Osteoblast (primary cell): ENCODE measurements at regions not wholly inside any gene's neighbourhood (a gene's known extent, or its start where the extent isn't known, plus 50 kb on each side); places are given as distances from the start of the nearest gene placed in this dataset.

Source experiments
- DNase-seq: peaks from one replicate; pipeline ENCODE4 v3.0.0; 2011; ENCODE audit warnings: low spot score, mixed read lengths; ENCODE audit not compliant: insufficient read length; ENCODE audit errors: missing footprints
- H2AFZ ChIP-seq: 2 replicates; pipeline ENCODE4 v1.6.0; 2011; ENCODE audit warnings: mild to moderate bottlenecking, low read length
- H3K27ac ChIP-seq: 2 replicates; pipeline ENCODE4 v1.5.1; 2011; ENCODE audit warnings: mild to moderate bottlenecking, low read depth, low read length, moderate library complexity
- H3K27me3 ChIP-seq: 2 replicates; pipeline ENCODE4 v1.6.0; 2012; ENCODE audit warnings: mild to moderate bottlenecking, control low read depth, inconsistent platforms, low read length, moderate library complexity; ENCODE audit not compliant: insufficient read depth
- H3K36me3 ChIP-seq: 2 replicates; pipeline ENCODE4 v1.5.1; 2011; ENCODE audit warnings: mild to moderate bottlenecking, low read length, control low read depth, moderate library complexity; ENCODE audit not compliant: insufficient read depth
- H3K4me1 ChIP-seq: 2 replicates; pipeline ENCODE4 v1.5.1; 2011; ENCODE audit warnings: mild to moderate bottlenecking, low read length, control low read depth, moderate library complexity; ENCODE audit not compliant: insufficient read depth
- H3K4me2 ChIP-seq: 2 replicates; pipeline ENCODE4 v1.6.0; 2011; ENCODE audit warnings: mild to moderate bottlenecking, low read length; ENCODE audit not compliant: insufficient read depth
- H3K4me3 ChIP-seq: fragments of 200-600 bp; sonication (generic); 3 replicates; pipeline ENCODE4 v1.5.1; 2012; ENCODE audit warnings: mild to moderate bottlenecking, low read length, inconsistent platforms; ENCODE audit not compliant: insufficient read depth
- H3K79me2 ChIP-seq: 2 replicates; pipeline ENCODE4 v1.6.0; 2012; ENCODE audit warnings: mild to moderate bottlenecking, low read length, control low read depth, inconsistent platforms; ENCODE audit not compliant: insufficient read depth
- H3K9me3 ChIP-seq: 2 replicates; pipeline ENCODE4 v1.5.1; 2011; ENCODE audit warnings: low read depth, low read length, control low read depth
- H4K20me1 ChIP-seq: 2 replicates; pipeline ENCODE4 v1.6.0; 2012; ENCODE audit warnings: mild to moderate bottlenecking, low read length, control low read depth; ENCODE audit not compliant: insufficient read depth
- CTCF ChIP-seq: IDR thresholded peaks from 2 replicates; pipeline ENCODE4 v1.5.1; 2011; ENCODE audit warnings: mild to moderate bottlenecking, low read depth, low read length, moderate library complexity; ENCODE audit errors: extremely low read depth

- Histone ChIP-seq H3K4me2 (no peak overlapping the region), H3K36me3 (no peaks in the 10 kb centered on the region), H3K79me2 (no peaks in the 10 kb centered on the region), H3K4me1 (no peaks in the 10 kb centered on the region), H3K9me3 (peaks cover 2% of the 10 kb centered on the region), H3K27ac (no peak overlapping the region), H3K27me3 (no peaks in the 10 kb centered on the region), H2AFZ (no peak overlapping the region), H4K20me1 (no peaks in the 10 kb centered on the region), H3K4me3 (no peak overlapping the region)
- no peak for TF ChIP-seq CTCF
- DNase-seq: no peak
These were observed 555.8 kb upstream of the EPHA7 start for GRCh38 chr6:93975159-93975558.

GRCh38 chr6:93974332-93974731, 555.0 kb upstream of the EPHA7 start:
- Histone ChIP-seq H3K4me1 (no peaks in the 10 kb centered on the region), H3K36me3 (no peaks in the 10 kb centered on the region), H3K79me2 (no peaks in the 10 kb centered on the region), H2AFZ (no peak overlapping the region), H3K9me3 (no peaks in the 10 kb centered on the region), H3K4me2 (no peak overlapping the region), H3K27ac (no peak overlapping the region), H4K20me1 (no peaks in the 10 kb centered on the region), H3K27me3 (no peaks in the 10 kb centered on the region), H3K4me3 (no peak overlapping the region)
- TF ChIP-seq CTCF: no peak
- DNase-seq: no peak

GRCh38 chr6:93972791-93973190, 553.4 kb upstream of the EPHA7 start:
- Histone ChIP-seq H3K27me3 (no peaks in the 10 kb centered on the region), H3K4me3 (no peak overlapping the region), H3K27ac (no peak overlapping the region), H2AFZ (no peak overlapping the region), H3K9me3 (no peaks in the 10 kb centered on the region), H4K20me1 (no peaks in the 10 kb centered on the region), H3K79me2 (no peaks in the 10 kb centered on the region), H3K4me1 (no peaks in the 10 kb centered on the region), H3K4me2 (no peak overlapping the region), H3K36me3 (no peaks in the 10 kb centered on the region)
- TF ChIP-seq CTCF: no peak
- DNase-seq: no peak

- Histone ChIP-seq H3K4me3 (no peak overlapping the region), H3K4me1 (no peaks in the 10 kb centered on the region), H4K20me1 (no peaks in the 10 kb centered on the region), H3K4me2 (no peak overlapping the region), H3K27me3 (no peaks in the 10 kb centered on the region), H3K27ac (no peak overlapping the region), H3K9me3 (no peaks in the 10 kb centered on the region), H3K36me3 (no peaks in the 10 kb centered on the region), H3K79me2 (no peaks in the 10 kb centered on the region), H2AFZ (no peak overlapping the region)
- no peak for DNase-seq
- no peak for TF ChIP-seq CTCF
These were observed 551.3 kb upstream of the EPHA7 start for GRCh38 chr6:93970684-93971083.
